ENCODE measurements at regions not wholly inside any gene's neighbourhood (a gene's known extent, or its start where the extent isn't known, plus 50 kb on each side); places are given as distances from the start of the nearest gene placed in this dataset.

GRCh38 chr14:54137614-54137961 is 181.0 kb upstream of the BMP4 start:
- Histone ChIP-seq H3K27me3 (ENCODE audit: insufficient read depth, low read depth) (no peaks in the 10 kb centered on the region), H4K20me1 (ENCODE audit: insufficient read depth) (no peaks in the 10 kb centered on the region), H3K4me2 (no peak overlapping the region), H3K4me1 (replicated peaks; ENCODE audit: insufficient read depth) (peaks cover 10% of the 10 kb centered on the region), H3K4me3 (no peak overlapping the region), H3K27ac (no peak overlapping the region), H3K36me3 (ENCODE audit: low read depth) (no peaks in the 10 kb centered on the region), H3K9me3 (ENCODE audit: insufficient read depth, low read depth) (no peaks in the 10 kb centered on the region), H3F3A (ENCODE audit: insufficient read depth, low read depth) (no peaks in the 10 kb centered on the region; the same call in 1 of the 2 replicates), H3K79me2 (ENCODE audit: low read depth) (no peaks in the 10 kb centered on the region), H2AFZ (no peak overlapping the region), H3K9me2 (ENCODE audit: insufficient read depth) (no peaks in the 10 kb centered on the region)
- POLR2A ChIA-PET (ENCODE audit: unreplicated experiment) = no interaction called here
- TF ChIP-seq CTCF (conservative IDR thresholded peaks at IDR 0.05) (no peak), EZH2 (IDR thresholded peaks at IDR 0.05; ENCODE audit: low read depth) (no peak)
- CTCF ChIA-PET = no interaction called here
- intact Hi-C loops (cut with micrococcal nuclease; ENCODE audit: unreplicated experiment) = no loop called here
- no peak for DNase-seq
- no TSS peak for BruUV-seq (replicated peaks)

GRCh38 chr14:54138024-54138353 is 181.4 kb upstream of the BMP4 start:
- TF ChIP-seq CTCF (conservative IDR thresholded peaks at IDR 0.05) (no peak), EZH2 (IDR thresholded peaks at IDR 0.05; ENCODE audit: low read depth) (no peak)
- Histone ChIP-seq H3K27me3 (ENCODE audit: insufficient read depth, low read depth) (no peaks in the 10 kb centered on the region), H3K36me3 (ENCODE audit: low read depth) (no peaks in the 10 kb centered on the region), H3K4me1 (replicated peaks; ENCODE audit: insufficient read depth) (peaks cover 10% of the 10 kb centered on the region), H3K9me3 (ENCODE audit: insufficient read depth, low read depth) (no peaks in the 10 kb centered on the region), H3K9me2 (ENCODE audit: insufficient read depth) (no peaks in the 10 kb centered on the region), H4K20me1 (ENCODE audit: insufficient read depth) (no peaks in the 10 kb centered on the region), H3F3A (ENCODE audit: insufficient read depth, low read depth) (no peaks in the 10 kb centered on the region; the same call in 1 of the 2 replicates), H3K79me2 (ENCODE audit: low read depth) (no peaks in the 10 kb centered on the region), H3K4me2 (no peak overlapping the region), H2AFZ (no peak overlapping the region), H3K27ac (no peak overlapping the region), H3K4me3 (no peak overlapping the region)
- no peak for DNase-seq
- intact Hi-C loops (cut with micrococcal nuclease; ENCODE audit: unreplicated experiment) = no loop called here
- ChIA-PET POLR2A (ENCODE audit: unreplicated experiment) (no interaction called here), CTCF (no interaction called here)
- BruUV-seq (replicated peaks) = no TSS peak

- H3K4me2 ChIP-seq = no peak overlapping the region
- ChIA-PET CTCF (no interaction called here), POLR2A (ENCODE audit: unreplicated experiment) (no interaction called here)
- intact Hi-C loops (cut with micrococcal nuclease; ENCODE audit: unreplicated experiment) = no loop called here
- no peaks in the 10 kb centered on the region for H3K9me2 ChIP-seq (ENCODE audit: insufficient read depth)
- no peak for DNase-seq
- no peak overlapping the region for H2AFZ ChIP-seq
- H4K20me1 ChIP-seq (ENCODE audit: insufficient read depth) = no peaks in the 10 kb centered on the region
- no peaks in the 10 kb centered on the region; the same call in 1 of the 2 replicates for H3F3A ChIP-seq (ENCODE audit: insufficient read depth, low read depth)
- no peaks in the 10 kb centered on the region for H3K36me3 ChIP-seq (ENCODE audit: low read depth)
- H3K4me3 ChIP-seq = no peak overlapping the region
- no peaks in the 10 kb centered on the region for H3K9me3 ChIP-seq (ENCODE audit: insufficient read depth, low read depth)
- no peak overlapping the region for H3K27ac ChIP-seq
- H3K79me2 ChIP-seq (ENCODE audit: low read depth) = no peaks in the 10 kb centered on the region
- H3K4me1 ChIP-seq (replicated peaks; ENCODE audit: insufficient read depth) = peaks cover 9% of the 10 kb centered on the region
- BruUV-seq (replicated peaks) = no TSS peak
- H3K27me3 ChIP-seq (ENCODE audit: insufficient read depth, low read depth) = no peaks in the 10 kb centered on the region
- TF ChIP-seq CTCF (conservative IDR thresholded peaks at IDR 0.05) (no peak), EZH2 (IDR thresholded peaks at IDR 0.05; ENCODE audit: low read depth) (no peak)
Observed at GRCh38 chr14:54138354-54139038, 181.9 kb upstream of the BMP4 start.
